ENCODE measurements at regions not wholly inside any gene's neighbourhood (a gene's known extent, or its start where the extent isn't known, plus 50 kb on each side); places are given as distances from the start of the nearest gene placed in this dataset.

- H3K4me1 ChIP-seq (ENCODE audit: control insufficient read depth in 1 of 2, insufficient read depth in 2 of 2, low read depth in 1 of 2, low read length in 1 of 2), result peaks cover 0 to 5% of the 10 kb centered on the region in 2 experiments; a peak in 1 of 4 replicates
- TF ChIP-seq MXI1 (IDR thresholded peaks at IDR 0.05; ENCODE audit: low read depth, low read length), result no peak
- TF ChIP-seq EZH2phosphoT487 (IDR thresholded peaks at IDR 0.05; ENCODE audit: borderline replicate concordance, low read depth), result no peak
- no peak for TF ChIP-seq CHD2 (IDR thresholded peaks at IDR 0.05; ENCODE audit: low read length, partially characterized antibody)
- TF ChIP-seq RFX5 (IDR thresholded peaks at IDR 0.05; ENCODE audit: low read length), result no peak
- TF ChIP-seq USF2 (IDR thresholded peaks at IDR 0.05; ENCODE audit: borderline replicate concordance, low read depth, low read length), result no peak
- no peak for TF ChIP-seq MAX (IDR thresholded peaks at IDR 0.05; ENCODE audit: low read depth)
- no peak for TF ChIP-seq RAD21 (IDR thresholded peaks at IDR 0.05; ENCODE audit: low read length)
- TF ChIP-seq TCF12 (IDR thresholded peaks at IDR 0.05), result no peak
- no peak for TF ChIP-seq GABPA (IDR thresholded peaks at IDR 0.05; ENCODE audit: low read depth)
- TF ChIP-seq ZBTB33 (IDR thresholded peaks at IDR 0.05; ENCODE audit: borderline replicate concordance, low read depth), result no peak
- no peak overlapping the region for H2AFZ ChIP-seq (ENCODE audit: low read depth)
- CTCF ChIA-PET, result no interaction called here
- H3K9me3 ChIP-seq, result no peaks in the 10 kb centered on the region
- H4K20me1 ChIP-seq (ENCODE audit: insufficient read depth), result no peaks in the 10 kb centered on the region
- POLR2A ChIA-PET, result no interaction called here
- no peak overlapping the region for H3K9ac ChIP-seq
- DNase-seq, result no peak
- no peak overlapping the region for H3K4me3 ChIP-seq (ENCODE audit: low read depth in 2 of 2, low read length in 1 of 2)
- 71% methylated on average over 3 of the region's 3 CpGs for WGBS (ENCODE audit: low lambda C conversion rate)
- peaks cover 20 to 24% of the 10 kb centered on the region in 2 experiments for H3K36me3 ChIP-seq (replicated peaks in 1 of 2; ENCODE audit: control insufficient read depth in 1 of 2, insufficient read depth in 2 of 2, low read length in 1 of 2)
- no peaks in the 10 kb centered on the region for H3K27me3 ChIP-seq (ENCODE audit: insufficient read depth)
- H3F3A ChIP-seq (replicated peaks; ENCODE audit: insufficient read depth), result peaks cover 7% of the 10 kb centered on the region
- no peak overlapping the region for H3K4me2 ChIP-seq
- peaks cover 23% of the 10 kb centered on the region for H3K79me2 ChIP-seq (ENCODE audit: insufficient read depth)
- no peak overlapping the region for H3K27ac ChIP-seq (ENCODE audit: low read depth in 2 of 2, low read length in 1 of 2)
- H3K9me2 ChIP-seq, result no peaks in the 10 kb centered on the region; the same call in 1 of the 2 replicates
Measured at GRCh38 chr5:8461543-8461942, 592.6 kb downstream of the MTRR start.

GRCh38 chr5:8462565-8462964 is 593.6 kb downstream of the MTRR start:
- H3K4me3 ChIP-seq (ENCODE audit: low read depth in 2 of 2, low read length in 1 of 2), result no peak overlapping the region
- CTCF ChIA-PET, result no interaction called here
- H3K9me2 ChIP-seq, result no peaks in the 10 kb centered on the region; the same call in 1 of the 2 replicates
- POLR2A ChIA-PET, result no interaction called here
- peaks cover 23% of the 10 kb centered on the region for H3K79me2 ChIP-seq (ENCODE audit: insufficient read depth)
- no peaks in the 10 kb centered on the region for H3K27me3 ChIP-seq (ENCODE audit: insufficient read depth)
- no peak overlapping the region for H3K9ac ChIP-seq
- H4K20me1 ChIP-seq (ENCODE audit: insufficient read depth), result no peaks in the 10 kb centered on the region
- H3K4me2 ChIP-seq, result no peak overlapping the region
- H3K4me1 ChIP-seq (ENCODE audit: control insufficient read depth in 1 of 2, insufficient read depth in 2 of 2, low read depth in 1 of 2, low read length in 1 of 2), result peaks cover 0 to 2% of the 10 kb centered on the region in 2 experiments; a peak in 1 of 4 replicates
- no peak for DNase-seq
- peaks cover 20 to 24% of the 10 kb centered on the region in 2 experiments for H3K36me3 ChIP-seq (replicated peaks in 1 of 2; ENCODE audit: control insufficient read depth in 1 of 2, insufficient read depth in 2 of 2, low read length in 1 of 2)
- no peaks in the 10 kb centered on the region for H3F3A ChIP-seq (replicated peaks; ENCODE audit: insufficient read depth)
- no peak overlapping the region for H3K27ac ChIP-seq (ENCODE audit: low read depth in 2 of 2, low read length in 1 of 2)
- H2AFZ ChIP-seq (ENCODE audit: low read depth), result no peak overlapping the region
- 77% methylated on average over 4 of the region's 4 CpGs for WGBS (ENCODE audit: low lambda C conversion rate)
- TF ChIP-seq TAF1 (IDR thresholded peaks at IDR 0.05; ENCODE audit: borderline replicate concordance, low read depth, low read length) (no peak), FOXM1 (IDR thresholded peaks at IDR 0.05; ENCODE audit: low read depth) (no peak), IRF3 (IDR thresholded peaks at IDR 0.05; ENCODE audit: low read depth, low read length) (no peak)
- no peaks in the 10 kb centered on the region for H3K9me3 ChIP-seq

All from SK-N-SH (cell line).